Lower leg skin (tissue), 3 donors: ENCODE measurements at regions not wholly inside any gene's neighbourhood (a gene's known extent, or its start where the extent isn't known, plus 50 kb on each side); places are given as distances from the start of the nearest gene placed in this dataset.

ENCODE experiments used
- POLR2A ChIP-seq, 2 donors: fragments of 450-650 bp; IDR thresholded peaks; one replicate each; pipeline ENCODE4 v1.6.1; 2016 to 2017; ENCODE audit warnings: antibody characterized with exemption in 2 of 2, mild to moderate bottlenecking in 1 of 2, moderate library complexity in 1 of 2
- TF ChIP-seq, protein P1 (sequence below), 3 donors: fragments of 450-650 bp; IDR thresholded peaks; one replicate each; pipeline ENCODE4 v1.5.1; 2016; ENCODE audit warnings: antibody characterized with exemption in 3 of 3, mild to moderate bottlenecking in 3 of 3, moderate library complexity in 2 of 3

DNA sequence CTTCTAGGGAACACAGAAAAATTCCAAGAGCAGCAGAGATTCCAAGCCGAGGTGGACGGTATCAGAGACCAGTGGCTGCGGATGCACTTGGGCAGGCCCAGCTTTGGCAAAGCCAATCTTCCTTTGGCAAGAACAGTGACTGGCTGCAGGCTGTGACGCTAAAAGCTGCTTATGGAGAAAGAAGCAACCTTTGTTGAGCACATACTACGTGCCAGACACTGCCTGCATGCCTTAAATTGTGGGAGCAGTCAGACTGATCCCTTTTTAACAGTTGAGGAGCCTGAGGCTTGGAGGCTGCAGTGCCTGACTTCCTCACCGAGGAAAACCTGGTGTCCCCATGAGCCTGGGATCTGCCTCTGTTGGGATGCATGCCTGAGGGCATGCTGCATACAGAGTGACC lies 69.0 kb upstream of the AMZ2 start:
- TF ChIP-seq, protein P1, sequence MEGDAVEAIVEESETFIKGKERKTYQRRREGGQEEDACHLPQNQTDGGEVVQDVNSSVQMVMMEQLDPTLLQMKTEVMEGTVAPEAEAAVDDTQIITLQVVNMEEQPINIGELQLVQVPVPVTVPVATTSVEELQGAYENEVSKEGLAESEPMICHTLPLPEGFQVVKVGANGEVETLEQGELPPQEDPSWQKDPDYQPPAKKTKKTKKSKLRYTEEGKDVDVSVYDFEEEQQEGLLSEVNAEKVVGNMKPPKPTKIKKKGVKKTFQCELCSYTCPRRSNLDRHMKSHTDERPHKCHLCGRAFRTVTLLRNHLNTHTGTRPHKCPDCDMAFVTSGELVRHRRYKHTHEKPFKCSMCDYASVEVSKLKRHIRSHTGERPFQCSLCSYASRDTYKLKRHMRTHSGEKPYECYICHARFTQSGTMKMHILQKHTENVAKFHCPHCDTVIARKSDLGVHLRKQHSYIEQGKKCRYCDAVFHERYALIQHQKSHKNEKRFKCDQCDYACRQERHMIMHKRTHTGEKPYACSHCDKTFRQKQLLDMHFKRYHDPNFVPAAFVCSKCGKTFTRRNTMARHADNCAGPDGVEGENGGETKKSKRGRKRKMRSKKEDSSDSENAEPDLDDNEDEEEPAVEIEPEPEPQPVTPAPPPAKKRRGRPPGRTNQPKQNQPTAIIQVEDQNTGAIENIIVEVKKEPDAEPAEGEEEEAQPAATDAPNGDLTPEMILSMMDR (IDR thresholded peaks at IDR 0.05), result no peak
- no peak for TF ChIP-seq POLR2A (IDR thresholded peaks at IDR 0.05)
